Cardiac muscle cell (in vitro differentiated cells and primary cell): ENCODE measurements at regions not wholly inside any gene's neighbourhood (a gene's known extent, or its start where the extent isn't known, plus 50 kb on each side); places are given as distances from the start of the nearest gene placed in this dataset.

Experiments
- DNase-seq, 2 donors: peaks; one replicate each; pipeline versions ENCODE4 v3.0.0 to v3.0.0-alpha.2; 2010 to 2017; ENCODE audit warnings: low read depth in 1 of 2, low spot score in 1 of 2
- H3K27ac ChIP-seq: fragments of 200-600 bp; sonication (generic); 2 replicates; pipeline ENCODE4 v1.5.1; 2016
- H3K27me3 ChIP-seq: fragments of 200-600 bp; sonication (generic); 2 replicates; pipeline ENCODE4 v1.6.0; 2016; ENCODE audit warnings: control low read depth
- H3K36me3 ChIP-seq: fragments of 200-600 bp; sonication (generic); 2 replicates; pipeline ENCODE4 v1.5.1; 2016; ENCODE audit warnings: control low read depth
- H3K4me1 ChIP-seq: fragments of 200-600 bp; sonication (generic); 2 replicates; pipeline ENCODE4 v1.8.1; 2017; ENCODE audit warnings: low read depth, mild to moderate bottlenecking, mixed run types
- H3K4me3 ChIP-seq: fragments of 200-600 bp; sonication (generic); 2 replicates; pipeline ENCODE4 v1.5.1; 2016; ENCODE audit warnings: mild to moderate bottlenecking
- H3K9me3 ChIP-seq: fragments of 200-600 bp; sonication (generic); 2 replicates; pipeline ENCODE4 v1.5.1; 2017; ENCODE audit warnings: low read depth, mild to moderate bottlenecking, control low read depth
- TF ChIP-seq, protein P1 (sequence below): IDR thresholded peaks from 2 replicates; pipeline ENCODE4 v1.5.1; 2012; ENCODE audit warnings: low read depth, mild to moderate bottlenecking, low read length

DNA sequence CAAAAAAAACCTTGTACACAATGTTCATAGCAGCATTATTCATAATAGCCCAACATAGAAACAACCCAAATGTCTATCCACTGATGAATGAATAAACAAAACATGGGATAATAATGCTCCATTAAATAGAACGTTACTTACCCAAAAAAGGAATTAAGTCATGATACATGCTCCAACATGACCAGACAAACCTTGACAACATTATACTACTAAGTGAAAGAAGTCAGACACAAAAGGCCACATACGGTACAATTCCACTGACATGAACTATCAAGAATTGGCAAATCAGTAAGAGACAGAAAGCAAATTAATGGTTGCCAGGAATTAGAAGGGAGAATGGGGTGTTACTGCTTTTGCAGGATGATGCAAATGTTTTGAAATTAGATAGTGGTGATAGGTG lies 193.8 kb upstream of the SHISA6 start:
- Histone ChIP-seq H3K4me3 (no peak overlapping the region), H3K27ac (no peak overlapping the region), H3K9me3 (no peaks in the 10 kb centered on the region), H3K4me1 (no peaks in the 10 kb centered on the region), H3K27me3 (no peaks in the 10 kb centered on the region), H3K36me3 (no peaks in the 10 kb centered on the region)
- no peak for DNase-seq
- TF ChIP-seq, protein P1, sequence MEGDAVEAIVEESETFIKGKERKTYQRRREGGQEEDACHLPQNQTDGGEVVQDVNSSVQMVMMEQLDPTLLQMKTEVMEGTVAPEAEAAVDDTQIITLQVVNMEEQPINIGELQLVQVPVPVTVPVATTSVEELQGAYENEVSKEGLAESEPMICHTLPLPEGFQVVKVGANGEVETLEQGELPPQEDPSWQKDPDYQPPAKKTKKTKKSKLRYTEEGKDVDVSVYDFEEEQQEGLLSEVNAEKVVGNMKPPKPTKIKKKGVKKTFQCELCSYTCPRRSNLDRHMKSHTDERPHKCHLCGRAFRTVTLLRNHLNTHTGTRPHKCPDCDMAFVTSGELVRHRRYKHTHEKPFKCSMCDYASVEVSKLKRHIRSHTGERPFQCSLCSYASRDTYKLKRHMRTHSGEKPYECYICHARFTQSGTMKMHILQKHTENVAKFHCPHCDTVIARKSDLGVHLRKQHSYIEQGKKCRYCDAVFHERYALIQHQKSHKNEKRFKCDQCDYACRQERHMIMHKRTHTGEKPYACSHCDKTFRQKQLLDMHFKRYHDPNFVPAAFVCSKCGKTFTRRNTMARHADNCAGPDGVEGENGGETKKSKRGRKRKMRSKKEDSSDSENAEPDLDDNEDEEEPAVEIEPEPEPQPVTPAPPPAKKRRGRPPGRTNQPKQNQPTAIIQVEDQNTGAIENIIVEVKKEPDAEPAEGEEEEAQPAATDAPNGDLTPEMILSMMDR, result no peak

DNA sequence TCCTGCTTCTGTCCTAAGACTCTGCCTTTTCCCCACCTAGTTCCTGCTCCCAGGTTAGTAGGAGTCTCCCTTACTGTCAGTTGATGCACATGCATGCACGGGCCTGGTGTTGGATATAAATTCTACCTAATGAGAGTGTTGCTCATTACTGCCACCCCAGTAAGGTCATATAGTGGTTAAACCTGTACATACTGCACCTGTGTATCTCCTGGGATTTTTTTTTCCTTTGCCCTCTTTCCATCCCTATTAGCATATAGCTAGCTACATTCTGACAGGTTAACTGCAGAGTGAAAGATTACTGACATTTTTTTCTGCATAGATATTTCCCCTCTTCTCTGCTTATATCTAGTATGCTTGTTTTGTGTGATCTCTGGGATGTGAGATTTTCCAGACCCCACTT lies 201.5 kb upstream of the PIRT start:
- Histone ChIP-seq H3K27ac (no peak overlapping the region), H3K4me1 (no peaks in the 10 kb centered on the region), H3K9me3 (no peaks in the 10 kb centered on the region), H3K27me3 (no peaks in the 10 kb centered on the region), H3K36me3 (no peaks in the 10 kb centered on the region), H3K4me3 (no peak overlapping the region)
- DNase-seq, result no peak
- TF ChIP-seq, protein P1, result no peak

DNA sequence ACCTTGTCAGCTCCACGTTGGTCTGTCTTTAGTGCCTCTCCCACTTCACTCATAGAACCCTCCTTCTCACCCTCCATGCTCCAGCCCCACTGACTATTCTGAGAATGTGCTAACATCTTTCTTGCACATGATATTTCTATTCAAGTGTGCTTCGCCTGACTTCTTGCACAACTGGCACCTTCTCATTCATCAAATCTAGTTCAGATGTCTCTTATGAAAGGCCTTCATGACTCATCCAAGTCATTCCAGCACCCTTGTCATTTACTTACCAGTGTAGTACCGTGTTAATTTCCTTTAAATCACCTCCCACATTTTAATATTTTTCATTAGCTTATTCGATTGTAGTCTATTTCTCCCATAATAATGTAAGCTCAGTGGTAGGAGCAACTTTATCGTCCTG lies 197.8 kb upstream of the PIRT start:
- Histone ChIP-seq H3K4me3 (no peak overlapping the region), H3K27ac (no peak overlapping the region), H3K4me1 (no peaks in the 10 kb centered on the region), H3K9me3 (no peaks in the 10 kb centered on the region), H3K27me3 (no peaks in the 10 kb centered on the region), H3K36me3 (no peaks in the 10 kb centered on the region)
- TF ChIP-seq, protein P1, result no peak
- no peak for DNase-seq

DNA sequence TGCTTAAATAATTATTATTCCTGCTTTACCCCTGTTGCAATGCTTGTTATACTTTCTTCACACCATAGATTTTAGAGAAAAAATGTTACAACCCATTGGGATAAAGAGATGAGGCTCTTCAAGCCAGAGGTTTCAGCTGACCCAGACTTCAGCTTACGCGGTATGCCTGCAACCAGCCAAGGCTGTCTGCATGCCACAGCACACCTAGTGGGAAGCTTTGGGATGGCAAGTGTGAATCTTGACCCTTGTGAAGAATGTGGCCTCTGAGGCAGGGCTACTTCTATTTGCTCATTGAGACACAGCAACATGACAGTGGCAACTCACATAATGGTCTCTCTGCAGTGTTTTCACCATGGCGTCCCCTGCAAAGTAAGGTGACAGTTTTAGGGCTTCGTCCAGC lies 193.9 kb upstream of the PIRT start:
- Histone ChIP-seq H3K4me1 (no peaks in the 10 kb centered on the region), H3K27me3 (no peaks in the 10 kb centered on the region), H3K27ac (no peak overlapping the region), H3K9me3 (no peaks in the 10 kb centered on the region), H3K36me3 (no peaks in the 10 kb centered on the region), H3K4me3 (no peak overlapping the region)
- no peak for DNase-seq
- TF ChIP-seq, protein P1, result no peak

DNA sequence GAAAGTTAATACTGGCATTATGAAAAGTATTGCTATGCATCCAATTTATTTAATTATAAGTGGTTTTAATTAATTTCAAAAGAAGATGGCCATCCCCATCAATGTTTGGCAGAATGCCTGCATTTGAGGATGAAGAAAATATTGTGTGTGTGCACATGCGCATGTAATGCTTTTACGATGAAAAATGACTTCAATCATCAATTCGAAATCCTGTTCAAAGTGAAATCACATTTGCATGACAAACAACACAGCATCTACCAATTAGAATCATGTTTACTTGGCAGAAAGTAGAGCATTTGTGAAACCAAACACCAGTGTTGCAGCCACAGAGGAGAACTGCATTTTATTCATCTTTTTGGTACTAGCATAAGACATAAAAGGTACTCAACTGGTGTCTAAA lies 191.9 kb upstream of the PIRT start:
- Histone ChIP-seq H3K36me3 (no peaks in the 10 kb centered on the region), H3K27ac (no peak overlapping the region), H3K4me3 (no peak overlapping the region), H3K4me1 (no peaks in the 10 kb centered on the region), H3K27me3 (no peaks in the 10 kb centered on the region), H3K9me3 (no peaks in the 10 kb centered on the region)
- DNase-seq, result no peak
- TF ChIP-seq, protein P1, result no peak

DNA sequence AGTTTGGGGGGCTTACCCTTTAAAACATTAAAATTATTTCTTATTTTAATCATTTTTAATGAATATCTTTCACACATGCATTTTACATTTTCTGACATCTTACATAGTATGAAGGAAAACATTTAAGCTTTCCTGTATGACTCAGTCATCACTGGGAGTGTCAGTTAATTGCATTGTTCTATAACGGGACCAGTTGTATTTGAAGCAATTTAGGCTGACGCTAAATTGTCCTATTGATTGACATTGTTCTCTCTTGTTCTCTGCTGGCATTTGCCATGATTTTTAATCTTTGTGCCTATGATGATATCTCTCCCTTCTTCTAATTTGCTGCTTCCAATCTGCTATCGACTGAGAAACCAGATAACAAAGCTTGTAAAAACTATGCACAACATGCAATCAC lies 190.5 kb upstream of the PIRT start:
- DNase-seq, result no peak
- no peaks in the 10 kb centered on the region for H3K4me1 ChIP-seq
- no peaks in the 10 kb centered on the region for H3K27me3 ChIP-seq
- H3K27ac ChIP-seq, result no peak overlapping the region
- TF ChIP-seq, protein P1, result no peak
- H3K9me3 ChIP-seq, result no peaks in the 10 kb centered on the region
- H3K36me3 ChIP-seq, result no peaks in the 10 kb centered on the region
- no peak overlapping the region for H3K4me3 ChIP-seq
